WTC11 (cell line): ENCODE measurements at regions not wholly inside any gene's neighbourhood (a gene's known extent, or its start where the extent isn't known, plus 50 kb on each side); places are given as distances from the start of the nearest gene placed in this dataset.

Source experiments
- ATAC-seq: fragments of 200-7000 bp; cut with Tn5 transposase; 2 replicates; pipeline ENCODE4 v1.10.0; 2021; ENCODE audit warnings: mild to moderate bottlenecking, moderate library complexity
- CTCF ChIA-PET: fragments of 300-600 bp; sonication (Branson Sonifier 250); formaldehyde crosslinking; loops from one replicate; lab custom pipeline; 2021; ENCODE audit warnings: antibody characterized with exemption; lab: Charles Lee
- POLR2A ChIA-PET: fragments of 350-600 bp; sonication (Branson Sonifier 250); formaldehyde crosslinking; loops from one replicate; lab custom pipeline; 2021; ENCODE audit warnings: antibody characterized with exemption; lab: Charles Lee
- DNase-seq: peaks from one replicate; pipeline ENCODE4 v3.0.0; 2021; ENCODE audit warnings: low spot score
- H3K27ac Mint-ChIP-seq: 2 replicates; pipeline ENCODE4 v1.8.0; 2021; ENCODE audit warnings: mixed read lengths
- H3K27me3 Mint-ChIP-seq: 2 replicates; pipeline ENCODE4 v1.8.0; 2021; ENCODE audit warnings: low read depth, mild to moderate bottlenecking, moderate library complexity, mixed read lengths
- H3K36me3 Mint-ChIP-seq: 2 replicates; pipeline ENCODE4 v1.8.0; 2021; ENCODE audit warnings: mixed read lengths
- H3K4me1 Mint-ChIP-seq: 2 replicates; pipeline ENCODE4 v1.8.0; 2022; ENCODE audit warnings: mixed read lengths
- H3K4me3 Mint-ChIP-seq: 2 replicates; pipeline ENCODE4 v1.8.0; 2021; ENCODE audit warnings: mild to moderate bottlenecking, moderate library complexity, mixed read lengths
- H3K9me3 Mint-ChIP-seq: 2 replicates; pipeline ENCODE4 v1.8.0; 2021; ENCODE audit warnings: mixed read lengths
- CREM ChIP-seq: sonication (generic); formaldehyde crosslinking; IDR thresholded peaks from 2 replicates; pipeline ENCODE4 v1.8.1; 2022; ENCODE audit warnings: mild to moderate bottlenecking, missing genetic modification reagents, moderate library complexity
- EMX1 ChIP-seq: fragments of 250-450 bp; sonication (Bioruptor Pico); IDR thresholded peaks from 2 replicates; pipeline ENCODE4 v1.8.0; 2021; ENCODE audit warnings: mild to moderate bottlenecking
- JAZF1 ChIP-seq: fragments of 250-450 bp; sonication (Bioruptor Pico); IDR thresholded peaks from 2 replicates; pipeline ENCODE4 v1.9.0; 2021; ENCODE audit warnings: moderate library complexity, mild to moderate bottlenecking, inconsistent platforms
- MXD4 ChIP-seq: fragments of 250-450 bp; sonication (Bioruptor Pico); IDR thresholded peaks from 2 replicates; pipeline ENCODE4 v1.8.0; 2021; ENCODE audit warnings: mild to moderate bottlenecking, moderate library complexity, borderline replicate concordance
- PRRX2 ChIP-seq: fragments of 250-450 bp; sonication (Bioruptor Pico); IDR thresholded peaks from 2 replicates; pipeline ENCODE4 v1.8.0; 2021; ENCODE audit warnings: mild to moderate bottlenecking
- TCF7 ChIP-seq: sonication (generic); formaldehyde crosslinking; IDR thresholded peaks from 2 replicates; pipeline ENCODE4 v1.8.0; 2022; ENCODE audit warnings: mild to moderate bottlenecking, low read depth, missing genetic modification reagents, moderate library complexity
- ZNF138 ChIP-seq: sonication (generic); formaldehyde crosslinking; conservative IDR thresholded peaks from 2 replicates; pipeline ENCODE4 v1.8.1; 2022; ENCODE audit warnings: mild to moderate bottlenecking, moderate library complexity, missing genetic modification reagents
- ZNF263 ChIP-seq: sonication (generic); formaldehyde crosslinking; IDR thresholded peaks from 2 replicates; pipeline ENCODE4 v1.8.1; 2022; ENCODE audit warnings: low read depth, mild to moderate bottlenecking, moderate library complexity, missing genetic modification reagents
- ZNF396 ChIP-seq: fragments of 250-450 bp; sonication (Bioruptor Pico); IDR thresholded peaks from 2 replicates; pipeline ENCODE4 v1.8.0; 2021; ENCODE audit warnings: mild to moderate bottlenecking, moderate library complexity, borderline replicate concordance
- ZNF423 ChIP-seq: fragments of 250-450 bp; sonication (Bioruptor Pico); IDR thresholded peaks from 2 replicates; pipeline ENCODE4 v2.1.2; 2022; ENCODE audit warnings: mild to moderate bottlenecking, moderate library complexity
- ZNF671 ChIP-seq: fragments of 250-450 bp; sonication (Bioruptor Pico); IDR thresholded peaks from 2 replicates; pipeline ENCODE4 v1.8.0; 2021; ENCODE audit warnings: mild to moderate bottlenecking
- TF ChIP-seq, protein P1 (sequence below): sonication (generic); formaldehyde crosslinking; IDR thresholded peaks from 2 replicates; pipeline ENCODE4 v1.8.0; 2023; ENCODE audit warnings: missing genetic modification reagents
- TF ChIP-seq, protein P2 (sequence below): fragments of 250-450 bp; sonication (Bioruptor Pico); IDR thresholded peaks from 2 replicates; pipeline ENCODE4 v1.9.0; 2021; ENCODE audit warnings: mild to moderate bottlenecking, borderline replicate concordance
- TF ChIP-seq, protein P3 (sequence below): sonication (generic); formaldehyde crosslinking; IDR thresholded peaks from 2 replicates; pipeline ENCODE4 v1.8.0; 2022; ENCODE audit warnings: mild to moderate bottlenecking, missing genetic modification reagents
- TF ChIP-seq, protein P4 (sequence below): sonication (generic); formaldehyde crosslinking; IDR thresholded peaks from 2 replicates; pipeline ENCODE4 v1.8.0; 2022; ENCODE audit warnings: mild to moderate bottlenecking, missing genetic modification reagents
- TF ChIP-seq, protein P5 (sequence below): sonication (generic); formaldehyde crosslinking; IDR thresholded peaks from 2 replicates; pipeline ENCODE4 v1.8.1; 2023; ENCODE audit warnings: mild to moderate bottlenecking, missing genetic modification reagents
- TF ChIP-seq, protein P6 (sequence below): fragments of 200-600 bp; IDR thresholded peaks from 2 replicates; pipeline ENCODE4 v1.8.0; 2022; ENCODE audit warnings: antibody characterized with exemption
- TF ChIP-seq, protein P7 (sequence below): fragments of 250-450 bp; sonication (Bioruptor Pico); IDR thresholded peaks from 2 replicates; pipeline ENCODE4 v1.9.0; 2021; ENCODE audit warnings: moderate library complexity, mild to moderate bottlenecking, inconsistent platforms, borderline replicate concordance

DNA sequence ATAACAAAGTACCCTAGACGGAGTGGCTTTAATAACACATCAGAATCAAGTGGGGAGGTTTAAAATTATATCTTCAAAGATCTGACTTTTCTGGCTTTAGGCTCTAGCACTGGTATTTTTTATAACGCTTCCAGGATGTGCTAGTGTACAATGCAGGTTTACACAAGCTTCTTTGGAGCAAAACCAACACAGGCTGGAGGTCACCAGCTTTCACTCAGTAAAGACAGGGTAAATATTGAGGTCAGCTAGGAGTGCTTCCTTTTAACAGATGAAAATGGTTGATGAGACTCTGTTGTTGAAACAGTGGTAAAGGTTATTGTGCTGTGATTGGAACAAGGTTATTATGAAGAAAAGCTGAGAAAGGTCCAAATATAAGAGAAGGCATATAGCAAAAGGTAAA lies 414.2 kb downstream of the TAF11L14 start:
- CTCF ChIA-PET = no interaction called here
- Mint-ChIP-seq H3K27ac (no peak overlapping the region), H3K36me3 (no peaks in the 10 kb centered on the region)
- no peak for ATAC-seq
- TF ChIP-seq, protein P1, sequence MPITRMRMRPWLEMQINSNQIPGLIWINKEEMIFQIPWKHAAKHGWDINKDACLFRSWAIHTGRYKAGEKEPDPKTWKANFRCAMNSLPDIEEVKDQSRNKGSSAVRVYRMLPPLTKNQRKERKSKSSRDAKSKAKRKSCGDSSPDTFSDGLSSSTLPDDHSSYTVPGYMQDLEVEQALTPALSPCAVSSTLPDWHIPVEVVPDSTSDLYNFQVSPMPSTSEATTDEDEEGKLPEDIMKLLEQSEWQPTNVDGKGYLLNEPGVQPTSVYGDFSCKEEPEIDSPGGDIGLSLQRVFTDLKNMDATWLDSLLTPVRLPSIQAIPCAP (CRISPR knock-in tag) = no peak
- no peak for TF ChIP-seq JAZF1 (CRISPR knock-in tag)
- TF ChIP-seq EMX1 (CRISPR knock-in tag) = no peak
- TF ChIP-seq, all 79 proteins: peak for 0
- Mint-ChIP-seq H3K27me3 (no peaks in the 10 kb centered on the region), H3K9me3 (peaks cover 6% of the 10 kb centered on the region), H3K4me1 (no peaks in the 10 kb centered on the region), H3K4me3 (no peak overlapping the region)
- DNase-seq = no peak
- POLR2A ChIA-PET = no interaction called here

DNA sequence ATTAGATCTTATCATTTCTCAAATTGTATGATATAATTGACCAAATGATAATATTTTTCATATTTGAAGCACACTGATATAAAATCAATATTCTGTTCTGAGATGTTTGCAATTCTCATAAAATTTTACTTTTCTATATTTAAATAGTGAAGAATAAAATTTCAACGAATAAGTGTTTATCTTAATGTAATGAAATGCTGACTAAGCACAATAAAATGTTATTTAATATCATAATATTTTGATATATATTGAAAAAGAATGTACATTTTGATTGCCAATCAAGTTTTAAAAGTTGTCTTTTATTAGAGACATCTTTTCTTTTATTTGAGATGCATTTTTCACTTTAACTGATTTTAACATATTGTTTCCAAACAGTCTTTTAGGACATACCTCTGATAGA lies 416.1 kb downstream of the TAF11L14 start:
- H3K36me3 Mint-ChIP-seq = no peaks in the 10 kb centered on the region
- no peaks in the 10 kb centered on the region for H3K4me1 Mint-ChIP-seq
- CTCF ChIA-PET = no interaction called here
- DNase-seq (no peak), ATAC-seq (no peak)
- H3K27ac Mint-ChIP-seq = no peak overlapping the region
- POLR2A ChIA-PET = no interaction called here
- no peaks in the 10 kb centered on the region for H3K27me3 Mint-ChIP-seq
- H3K4me3 Mint-ChIP-seq = no peak overlapping the region
- H3K9me3 Mint-ChIP-seq = peaks cover 6% of the 10 kb centered on the region
- TF ChIP-seq EMX1 (CRISPR knock-in tag) (no peak), ZNF671 (CRISPR knock-in tag) (no peak), MXD4 (no peak), PRRX2 (CRISPR knock-in tag) (no peak), ZNF138 (CRISPR knock-in tag) (no peak), ZNF263 (CRISPR knock-in tag) (no peak), JAZF1 (CRISPR knock-in tag) (no peak), ZNF423 (CRISPR knock-in tag) (no peak), CREM (no peak), TCF7 (CRISPR knock-in tag) (no peak), ZNF396 (no peak)
- TF ChIP-seq, protein P2, sequence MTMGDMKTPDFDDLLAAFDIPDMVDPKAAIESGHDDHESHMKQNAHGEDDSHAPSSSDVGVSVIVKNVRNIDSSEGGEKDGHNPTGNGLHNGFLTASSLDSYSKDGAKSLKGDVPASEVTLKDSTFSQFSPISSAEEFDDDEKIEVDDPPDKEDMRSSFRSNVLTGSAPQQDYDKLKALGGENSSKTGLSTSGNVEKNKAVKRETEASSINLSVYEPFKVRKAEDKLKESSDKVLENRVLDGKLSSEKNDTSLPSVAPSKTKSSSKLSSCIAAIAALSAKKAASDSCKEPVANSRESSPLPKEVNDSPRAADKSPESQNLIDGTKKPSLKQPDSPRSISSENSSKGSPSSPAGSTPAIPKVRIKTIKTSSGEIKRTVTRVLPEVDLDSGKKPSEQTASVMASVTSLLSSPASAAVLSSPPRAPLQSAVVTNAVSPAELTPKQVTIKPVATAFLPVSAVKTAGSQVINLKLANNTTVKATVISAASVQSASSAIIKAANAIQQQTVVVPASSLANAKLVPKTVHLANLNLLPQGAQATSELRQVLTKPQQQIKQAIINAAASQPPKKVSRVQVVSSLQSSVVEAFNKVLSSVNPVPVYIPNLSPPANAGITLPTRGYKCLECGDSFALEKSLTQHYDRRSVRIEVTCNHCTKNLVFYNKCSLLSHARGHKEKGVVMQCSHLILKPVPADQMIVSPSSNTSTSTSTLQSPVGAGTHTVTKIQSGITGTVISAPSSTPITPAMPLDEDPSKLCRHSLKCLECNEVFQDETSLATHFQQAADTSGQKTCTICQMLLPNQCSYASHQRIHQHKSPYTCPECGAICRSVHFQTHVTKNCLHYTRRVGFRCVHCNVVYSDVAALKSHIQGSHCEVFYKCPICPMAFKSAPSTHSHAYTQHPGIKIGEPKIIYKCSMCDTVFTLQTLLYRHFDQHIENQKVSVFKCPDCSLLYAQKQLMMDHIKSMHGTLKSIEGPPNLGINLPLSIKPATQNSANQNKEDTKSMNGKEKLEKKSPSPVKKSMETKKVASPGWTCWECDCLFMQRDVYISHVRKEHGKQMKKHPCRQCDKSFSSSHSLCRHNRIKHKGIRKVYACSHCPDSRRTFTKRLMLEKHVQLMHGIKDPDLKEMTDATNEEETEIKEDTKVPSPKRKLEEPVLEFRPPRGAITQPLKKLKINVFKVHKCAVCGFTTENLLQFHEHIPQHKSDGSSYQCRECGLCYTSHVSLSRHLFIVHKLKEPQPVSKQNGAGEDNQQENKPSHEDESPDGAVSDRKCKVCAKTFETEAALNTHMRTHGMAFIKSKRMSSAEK (CRISPR knock-in tag) = no peak
- TF ChIP-seq, protein P3, sequence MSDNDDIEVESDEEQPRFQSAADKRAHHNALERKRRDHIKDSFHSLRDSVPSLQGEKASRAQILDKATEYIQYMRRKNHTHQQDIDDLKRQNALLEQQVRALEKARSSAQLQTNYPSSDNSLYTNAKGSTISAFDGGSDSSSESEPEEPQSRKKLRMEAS (CRISPR knock-in tag) = no peak
- TF ChIP-seq, protein P4, sequence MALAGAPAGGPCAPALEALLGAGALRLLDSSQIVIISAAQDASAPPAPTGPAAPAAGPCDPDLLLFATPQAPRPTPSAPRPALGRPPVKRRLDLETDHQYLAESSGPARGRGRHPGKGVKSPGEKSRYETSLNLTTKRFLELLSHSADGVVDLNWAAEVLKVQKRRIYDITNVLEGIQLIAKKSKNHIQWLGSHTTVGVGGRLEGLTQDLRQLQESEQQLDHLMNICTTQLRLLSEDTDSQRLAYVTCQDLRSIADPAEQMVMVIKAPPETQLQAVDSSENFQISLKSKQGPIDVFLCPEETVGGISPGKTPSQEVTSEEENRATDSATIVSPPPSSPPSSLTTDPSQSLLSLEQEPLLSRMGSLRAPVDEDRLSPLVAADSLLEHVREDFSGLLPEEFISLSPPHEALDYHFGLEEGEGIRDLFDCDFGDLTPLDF (CRISPR knock-in tag) = no peak
- TF ChIP-seq, protein P5, sequence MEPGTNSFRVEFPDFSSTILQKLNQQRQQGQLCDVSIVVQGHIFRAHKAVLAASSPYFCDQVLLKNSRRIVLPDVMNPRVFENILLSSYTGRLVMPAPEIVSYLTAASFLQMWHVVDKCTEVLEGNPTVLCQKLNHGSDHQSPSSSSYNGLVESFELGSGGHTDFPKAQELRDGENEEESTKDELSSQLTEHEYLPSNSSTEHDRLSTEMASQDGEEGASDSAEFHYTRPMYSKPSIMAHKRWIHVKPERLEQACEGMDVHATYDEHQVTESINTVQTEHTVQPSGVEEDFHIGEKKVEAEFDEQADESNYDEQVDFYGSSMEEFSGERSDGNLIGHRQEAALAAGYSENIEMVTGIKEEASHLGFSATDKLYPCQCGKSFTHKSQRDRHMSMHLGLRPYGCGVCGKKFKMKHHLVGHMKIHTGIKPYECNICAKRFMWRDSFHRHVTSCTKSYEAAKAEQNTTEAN (CRISPR knock-in tag) = no peak
- TF ChIP-seq, protein P6, sequence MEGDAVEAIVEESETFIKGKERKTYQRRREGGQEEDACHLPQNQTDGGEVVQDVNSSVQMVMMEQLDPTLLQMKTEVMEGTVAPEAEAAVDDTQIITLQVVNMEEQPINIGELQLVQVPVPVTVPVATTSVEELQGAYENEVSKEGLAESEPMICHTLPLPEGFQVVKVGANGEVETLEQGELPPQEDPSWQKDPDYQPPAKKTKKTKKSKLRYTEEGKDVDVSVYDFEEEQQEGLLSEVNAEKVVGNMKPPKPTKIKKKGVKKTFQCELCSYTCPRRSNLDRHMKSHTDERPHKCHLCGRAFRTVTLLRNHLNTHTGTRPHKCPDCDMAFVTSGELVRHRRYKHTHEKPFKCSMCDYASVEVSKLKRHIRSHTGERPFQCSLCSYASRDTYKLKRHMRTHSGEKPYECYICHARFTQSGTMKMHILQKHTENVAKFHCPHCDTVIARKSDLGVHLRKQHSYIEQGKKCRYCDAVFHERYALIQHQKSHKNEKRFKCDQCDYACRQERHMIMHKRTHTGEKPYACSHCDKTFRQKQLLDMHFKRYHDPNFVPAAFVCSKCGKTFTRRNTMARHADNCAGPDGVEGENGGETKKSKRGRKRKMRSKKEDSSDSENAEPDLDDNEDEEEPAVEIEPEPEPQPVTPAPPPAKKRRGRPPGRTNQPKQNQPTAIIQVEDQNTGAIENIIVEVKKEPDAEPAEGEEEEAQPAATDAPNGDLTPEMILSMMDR = no peak
- TF ChIP-seq, protein P7, sequence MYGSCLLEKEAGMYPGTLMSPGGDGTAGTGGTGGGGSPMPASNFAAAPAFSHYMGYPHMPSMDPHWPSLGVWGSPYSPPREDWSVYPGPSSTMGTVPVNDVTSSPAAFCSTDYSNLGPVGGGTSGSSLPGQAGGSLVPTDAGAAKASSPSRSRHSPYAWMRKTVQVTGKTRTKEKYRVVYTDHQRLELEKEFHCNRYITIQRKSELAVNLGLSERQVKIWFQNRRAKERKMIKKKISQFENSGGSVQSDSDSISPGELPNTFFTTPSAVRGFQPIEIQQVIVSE (CRISPR knock-in tag) = no peak
